ENCODE measurements at regions not wholly inside any gene's neighbourhood (a gene's known extent, or its start where the extent isn't known, plus 50 kb on each side); places are given as distances from the start of the nearest gene placed in this dataset.
"Not testable (repeated sequence)": the region's sequence is repeated elsewhere in the genome, so short reads cannot be mapped to it uniquely, and the experiment has no call there.

- Histone ChIP-seq H3K9me3 (peaks cover 0 to 5% (median 0%) of the 10 kb centered on the region in 3 donors), H3K36me3 (no peaks in the 10 kb centered on the region), H3K27ac (peak overlapping the region; percentile 4 to 80 (median 36)), H3K27me3 (no peaks in the 10 kb centered on the region), H3K4me3 (no peak overlapping the region), H3K4me1 (peaks cover 0 to 16% (median 12%) of the 10 kb centered on the region in 3 donors)
- TF ChIP-seq EP300 (IDR thresholded peaks at IDR 0.05) (no peak), POLR2AphosphoS5 (IDR thresholded peaks at IDR 0.05) (peak; percentile 68)
- peak; percentile 89 for ATAC-seq
- 40 to 46% methylated on average over 3 of the region's 3 CpGs for WGBS, 2 donors (ENCODE audit: low coverage in 1 of 2)
Measured at GRCh38 chr11:95641495-95641894, 148.1 kb downstream of the FAM76B start.

DNA sequence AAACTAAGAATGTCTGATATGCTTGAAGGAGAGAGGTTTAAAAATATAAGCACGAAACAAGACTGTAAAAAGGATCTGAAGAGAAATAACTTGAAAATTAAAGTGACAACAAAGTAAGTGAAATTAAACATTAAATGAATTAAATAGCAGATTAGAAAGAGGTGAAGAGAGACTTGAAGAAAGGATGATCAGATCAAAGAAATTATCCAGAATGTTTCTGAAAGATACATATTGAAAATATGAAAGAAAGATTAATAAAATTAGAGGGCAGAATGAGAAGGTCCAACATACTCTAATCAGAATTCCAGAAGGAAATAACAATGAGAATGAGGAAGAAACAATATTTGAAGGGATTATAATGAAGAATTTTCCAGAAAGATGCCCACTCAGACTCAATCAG, 151.1 kb downstream of the FAM76B start:
- ATAC-seq: no peak
- Histone ChIP-seq H3K27me3 (no peaks in the 10 kb centered on the region), H3K27ac (no peak overlapping the region), H3K9me3 (no peaks in the 10 kb centered on the region), H3K4me1 (peaks cover 0 to 11% (median 8%) of the 10 kb centered on the region in 3 donors), H3K36me3 (no peaks in the 10 kb centered on the region), H3K4me3 (no peak overlapping the region)
- 83 to 100% methylated on average over 1 of the region's 1 CpG for WGBS, 2 donors (ENCODE audit: low coverage in 1 of 2)
- TF ChIP-seq POLR2A (IDR thresholded peaks at IDR 0.05): no peak
- TF ChIP-seq CTCF (IDR thresholded peaks at IDR 0.05): no peak
- TF ChIP-seq POLR2AphosphoS5 (IDR thresholded peaks at IDR 0.05): no peak
- TF ChIP-seq EP300 (IDR thresholded peaks at IDR 0.05): no peak

GRCh38 chr11:95625164-95625900, 164.2 kb downstream of the FAM76B start:
- Histone ChIP-seq H3K27me3 (no peaks in the 10 kb centered on the region), H3K9me3 (no peaks in the 10 kb centered on the region), H3K27ac (peak overlapping the region; percentile 2 to 41 (median 8)), H3K4me3 (no peak overlapping the region), H3K36me3 (no peaks in the 10 kb centered on the region), H3K4me1 (peaks cover 0 to 8% (median 0%) of the 10 kb centered on the region in 3 donors)
- TF ChIP-seq CTCF (IDR thresholded peaks at IDR 0.05) (no peak), EP300 (IDR thresholded peaks at IDR 0.05) (no peak), POLR2AphosphoS5 (IDR thresholded peaks at IDR 0.05) (no peak), POLR2A (IDR thresholded peaks at IDR 0.05) (no peak)
- 54 to 60% methylated on average over 4 to 7 of the region's 7 CpGs for WGBS, 2 donors (ENCODE audit: low coverage in 1 of 2)
- ATAC-seq: no peak

- no peaks in the 10 kb centered on the region for H3K4me1 ChIP-seq
- no peak for ATAC-seq
- no peaks in the 10 kb centered on the region for H3K36me3 ChIP-seq
- 60 to 85% methylated on average over 1 of the region's 1 CpG for WGBS, 2 donors (ENCODE audit: low coverage in 1 of 2)
- TF ChIP-seq CTCF (IDR thresholded peaks at IDR 0.05) (no peak), EP300 (IDR thresholded peaks at IDR 0.05) (no peak), POLR2AphosphoS5 (IDR thresholded peaks at IDR 0.05) (no peak), POLR2A (IDR thresholded peaks at IDR 0.05) (no peak)
- H3K27ac ChIP-seq: no peak overlapping the region
- no peak overlapping the region for H3K4me3 ChIP-seq
- H3K27me3 ChIP-seq: no peaks in the 10 kb centered on the region
- H3K9me3 ChIP-seq: no peaks in the 10 kb centered on the region
Measured at GRCh38 chr11:95616256-95616804, 173.3 kb downstream of the FAM76B start.

DNA sequence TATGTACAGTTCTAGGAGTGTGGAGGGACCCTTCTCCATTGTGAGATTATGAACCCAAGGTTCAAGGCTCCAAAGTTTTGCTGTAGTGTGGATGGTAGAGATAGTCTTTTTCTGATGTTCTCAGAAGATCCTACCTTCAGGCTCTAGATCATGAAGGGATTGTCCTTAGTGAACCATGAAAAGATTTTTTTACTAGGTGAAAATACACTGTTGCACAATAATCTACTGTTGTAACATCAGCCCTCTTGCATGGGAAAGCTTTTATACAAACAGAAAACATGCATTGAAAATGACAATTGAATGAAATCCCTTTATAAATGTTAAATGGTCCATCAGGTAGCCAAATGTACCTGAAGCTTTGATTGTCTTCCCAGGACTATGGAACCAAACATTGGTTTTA, 177.8 kb downstream of the FAM76B start:
- Histone ChIP-seq H3K9me3 (no peaks in the 10 kb centered on the region), H3K36me3 (no peaks in the 10 kb centered on the region), H3K27ac (no peak overlapping the region), H3K4me3 (no peak overlapping the region), H3K27me3 (no peaks in the 10 kb centered on the region), H3K4me1 (no peaks in the 10 kb centered on the region)
- ATAC-seq: no peak
- TF ChIP-seq POLR2AphosphoS5 (IDR thresholded peaks at IDR 0.05) (no peak), EP300 (IDR thresholded peaks at IDR 0.05) (no peak), POLR2A (IDR thresholded peaks at IDR 0.05) (no peak), CTCF (IDR thresholded peaks at IDR 0.05) (no peak)

GRCh38 chr11:95610185-95610584, 179.4 kb downstream of the FAM76B start:
- H3K4me1 ChIP-seq, H3K27me3 ChIP-seq, H3K4me3 ChIP-seq, H3K9me3 ChIP-seq, H3K27ac ChIP-seq, H3K36me3 ChIP-seq, ATAC-seq: not testable (repeated sequence)
- WGBS, 2 donors (ENCODE audit: low coverage in 1 of 2): 83 to 100% methylated on average over 3 to 5 of the region's 5 CpGs
